ENCODE measurements at regions not wholly inside any gene's neighbourhood (a gene's known extent, or its start where the extent isn't known, plus 50 kb on each side); places are given as distances from the start of the nearest gene placed in this dataset.

- no peaks in the 10 kb centered on the region for H3K4me1 Mint-ChIP-seq (ENCODE audit: low read depth)
- no peak overlapping the region for H3K27ac Mint-ChIP-seq
- H3K4me3 Mint-ChIP-seq, result no peak overlapping the region
- H3K27me3 Mint-ChIP-seq (ENCODE audit: low read depth), result no peaks in the 10 kb centered on the region
- ATAC-seq (replicated peaks in 1 of 2), result no peak
- H3K36me3 Mint-ChIP-seq (ENCODE audit: insufficient read depth in 2 of 2), result no peaks in the 10 kb centered on the region
- DNase-seq, result no peak
- H3K9me3 Mint-ChIP-seq, result no peaks in the 10 kb centered on the region
Measured at GRCh38 chr4:25563071-25563564, 92.5 kb upstream of the SLC34A2 start.

GRCh38 chr4:25564836-25565235 is 90.8 kb upstream of the SLC34A2 start:
- H3K4me3 Mint-ChIP-seq, result no peak overlapping the region
- no peaks in the 10 kb centered on the region for H3K27me3 Mint-ChIP-seq (ENCODE audit: low read depth)
- DNase-seq (no peak), ATAC-seq (replicated peaks in 1 of 2) (no peak)
- no peaks in the 10 kb centered on the region for H3K9me3 Mint-ChIP-seq
- no peak overlapping the region for H3K27ac Mint-ChIP-seq
- H3K36me3 Mint-ChIP-seq (ENCODE audit: insufficient read depth in 2 of 2), result no peaks in the 10 kb centered on the region
- no peaks in the 10 kb centered on the region for H3K4me1 Mint-ChIP-seq (ENCODE audit: low read depth)

- Mint-ChIP-seq H3K27me3 (ENCODE audit: low read depth) (no peaks in the 10 kb centered on the region), H3K36me3 (ENCODE audit: insufficient read depth in 2 of 2) (no peaks in the 10 kb centered on the region), H3K27ac (no peak overlapping the region), H3K4me1 (ENCODE audit: low read depth) (no peaks in the 10 kb centered on the region), H3K4me3 (no peak overlapping the region), H3K9me3 (no peaks in the 10 kb centered on the region)
- ATAC-seq (replicated peaks in 1 of 2), result no peak
- no peak for DNase-seq
Measured at GRCh38 chr4:25567253-25567652, 88.4 kb upstream of the SLC34A2 start.

- H3K27me3 Mint-ChIP-seq (ENCODE audit: low read depth), result no peaks in the 10 kb centered on the region
- no peaks in the 10 kb centered on the region for H3K4me1 Mint-ChIP-seq (ENCODE audit: low read depth)
- no peak for DNase-seq
- no peak for ATAC-seq (replicated peaks in 1 of 2)
- no peak overlapping the region for H3K4me3 Mint-ChIP-seq
- H3K36me3 Mint-ChIP-seq (ENCODE audit: insufficient read depth in 2 of 2), result no peaks in the 10 kb centered on the region
- H3K9me3 Mint-ChIP-seq, result no peaks in the 10 kb centered on the region
- no peak overlapping the region for H3K27ac Mint-ChIP-seq
Measured at GRCh38 chr4:25569716-25570115, 85.9 kb upstream of the SLC34A2 start.

- no peak for ATAC-seq (replicated peaks in 1 of 2)
- Mint-ChIP-seq H3K4me3 (no peak overlapping the region), H3K4me1 (ENCODE audit: low read depth) (no peaks in the 10 kb centered on the region), H3K27me3 (ENCODE audit: low read depth) (no peaks in the 10 kb centered on the region), H3K27ac (no peak overlapping the region), H3K9me3 (no peaks in the 10 kb centered on the region), H3K36me3 (ENCODE audit: insufficient read depth in 2 of 2) (no peaks in the 10 kb centered on the region)
- no peak for DNase-seq
Measured at GRCh38 chr4:25575611-25576010, 80.0 kb upstream of the SLC34A2 start.

- no peaks in the 10 kb centered on the region for H3K27me3 Mint-ChIP-seq (ENCODE audit: low read depth)
- DNase-seq (no peak), ATAC-seq (replicated peaks in 1 of 2) (no peak)
- H3K4me3 Mint-ChIP-seq, result no peak overlapping the region
- no peak overlapping the region for H3K27ac Mint-ChIP-seq
- no peaks in the 10 kb centered on the region for H3K36me3 Mint-ChIP-seq (ENCODE audit: insufficient read depth in 2 of 2)
- H3K4me1 Mint-ChIP-seq (ENCODE audit: low read depth), result no peaks in the 10 kb centered on the region
- H3K9me3 Mint-ChIP-seq, result no peaks in the 10 kb centered on the region
Measured at GRCh38 chr4:25578432-25578831, 77.2 kb upstream of the SLC34A2 start.

- H3K27ac Mint-ChIP-seq, result no peak overlapping the region
- H3K36me3 Mint-ChIP-seq (ENCODE audit: insufficient read depth in 2 of 2), result no peaks in the 10 kb centered on the region
Measured at GRCh38 chr4:25580633-25581467, 74.8 kb upstream of the SLC34A2 start.

GRCh38 chr4:25585901-25586523 is 69.6 kb upstream of the SLC34A2 start:
- Mint-ChIP-seq H3K4me1 (ENCODE audit: low read depth) (no peaks in the 10 kb centered on the region), H3K27me3 (ENCODE audit: low read depth) (no peaks in the 10 kb centered on the region), H3K36me3 (ENCODE audit: insufficient read depth in 2 of 2) (no peaks in the 10 kb centered on the region), H3K9me3 (no peaks in the 10 kb centered on the region), H3K27ac (no peak overlapping the region), H3K4me3 (no peak overlapping the region)
- ATAC-seq (replicated peaks in 1 of 2) (no peak), DNase-seq (no peak)

More at GRCh38 chr4:25580633-25581467, 74.8 kb upstream of the SLC34A2 start:
- Mint-ChIP-seq H3K9me3 (no peaks in the 10 kb centered on the region), H3K4me3 (no peak overlapping the region), H3K4me1 (ENCODE audit: low read depth) (no peaks in the 10 kb centered on the region), H3K27me3 (ENCODE audit: low read depth) (no peaks in the 10 kb centered on the region)
- ATAC-seq (replicated peaks in 1 of 2), result no peak
- no peak for DNase-seq

GRCh38 chr4:25588206-25588605 is 67.4 kb upstream of the SLC34A2 start:
- DNase-seq, result no peak
- Mint-ChIP-seq H3K27me3 (ENCODE audit: low read depth) (no peaks in the 10 kb centered on the region), H3K4me3 (no peak overlapping the region), H3K36me3 (ENCODE audit: insufficient read depth in 2 of 2) (no peaks in the 10 kb centered on the region), H3K9me3 (no peaks in the 10 kb centered on the region), H3K27ac (no peak overlapping the region), H3K4me1 (ENCODE audit: low read depth) (no peaks in the 10 kb centered on the region)
- ATAC-seq (replicated peaks in 1 of 2), result no peak

GRCh38 chr4:25590171-25590570 is 65.5 kb upstream of the SLC34A2 start:
- no peaks in the 10 kb centered on the region for H3K4me1 Mint-ChIP-seq (ENCODE audit: low read depth)
- H3K9me3 Mint-ChIP-seq, result peaks cover 0 to 6% of the 10 kb centered on the region in 2 donors
- H3K27me3 Mint-ChIP-seq (ENCODE audit: low read depth), result no peaks in the 10 kb centered on the region
- DNase-seq (no peak), ATAC-seq (replicated peaks in 1 of 2) (no peak)
- H3K36me3 Mint-ChIP-seq (ENCODE audit: insufficient read depth in 2 of 2), result peaks cover 0 to 2% of the 10 kb centered on the region in 2 donors
- no peak overlapping the region for H3K27ac Mint-ChIP-seq
- H3K4me3 Mint-ChIP-seq, result no peak overlapping the region

- DNase-seq (no peak), ATAC-seq (replicated peaks in 1 of 2) (no peak)
- no peaks in the 10 kb centered on the region for H3K27me3 Mint-ChIP-seq (ENCODE audit: low read depth)
- peaks cover 3 to 10% of the 10 kb centered on the region in 2 donors for H3K9me3 Mint-ChIP-seq
- H3K4me1 Mint-ChIP-seq (ENCODE audit: low read depth), result no peaks in the 10 kb centered on the region
- no peak overlapping the region for H3K4me3 Mint-ChIP-seq
- H3K36me3 Mint-ChIP-seq (ENCODE audit: insufficient read depth in 2 of 2), result peaks cover 0 to 2% of the 10 kb centered on the region in 2 donors
- no peak overlapping the region for H3K27ac Mint-ChIP-seq
Measured at GRCh38 chr4:25592736-25593135, 62.9 kb upstream of the SLC34A2 start.
